Bronchial epithelial cell (primary cell): ENCODE measurements at regions not wholly inside any gene's neighbourhood (a gene's known extent, or its start where the extent isn't known, plus 50 kb on each side); places are given as distances from the start of the nearest gene placed in this dataset.

Experiments used
- DNase-seq: peaks from one replicate; pipeline ENCODE4 v3.0.0-alpha.2; 2010; ENCODE audit warnings: low read depth
- FAIRE-seq: peaks from 2 replicates; lab custom pipeline; 2011; peaks lifted over from hg19 to GRCh38; lab: Jason Lieb, UNC
- H3K27me3 ChIP-seq: 2 replicates; pipeline ENCODE4 v1.5.1; 2011; ENCODE audit warnings: low read length; ENCODE audit not compliant: control insufficient read depth, insufficient read depth
- H3K36me3 ChIP-seq: 2 replicates; pipeline ENCODE4 v1.5.1; 2011; ENCODE audit warnings: low read length; ENCODE audit not compliant: control insufficient read depth, insufficient read depth
- H3K4me3 ChIP-seq: 2 replicates; pipeline ENCODE4 v1.5.1; 2011; ENCODE audit warnings: mild to moderate bottlenecking, low read depth, low read length, control low read depth
- CTCF ChIP-seq: IDR thresholded peaks from 2 replicates; pipeline ENCODE4 v1.5.1; 2011; ENCODE audit warnings: mild to moderate bottlenecking, moderate library complexity, low read length, control low read depth, inconsistent platforms; ENCODE audit not compliant: insufficient read depth, severe bottlenecking

GRCh38 chr10:44804661-44805060 is 106.5 kb upstream of the TMEM72 start:
- DNase-seq: no peak
- Histone ChIP-seq H3K4me3 (no peak overlapping the region), H3K36me3 (no peaks in the 10 kb centered on the region), H3K27me3 (peaks cover 2% of the 10 kb centered on the region)
- TF ChIP-seq CTCF: no peak
- FAIRE-seq: no peak

- DNase-seq (no peak), FAIRE-seq (no peak)
- TF ChIP-seq CTCF: no peak
- Histone ChIP-seq H3K4me3 (no peak overlapping the region), H3K27me3 (peaks cover 2% of the 10 kb centered on the region), H3K36me3 (no peaks in the 10 kb centered on the region)
These were observed 105.5 kb upstream of the TMEM72 start for GRCh38 chr10:44805466-44806210.

- DNase-seq (no peak), FAIRE-seq (no peak)
- H3K36me3 ChIP-seq: no peaks in the 10 kb centered on the region
- TF ChIP-seq CTCF: no peak
- no peak overlapping the region for H3K4me3 ChIP-seq
- peaks cover 2% of the 10 kb centered on the region for H3K27me3 ChIP-seq
These were observed 104.2 kb upstream of the TMEM72 start for GRCh38 chr10:44806950-44807349.

GRCh38 chr10:44807451-44807850 is 103.7 kb upstream of the TMEM72 start:
- no peak for TF ChIP-seq CTCF
- no peak for DNase-seq
- Histone ChIP-seq H3K4me3 (no peak overlapping the region), H3K27me3 (peaks cover 2% of the 10 kb centered on the region), H3K36me3 (no peaks in the 10 kb centered on the region)
- no peak for FAIRE-seq

- peaks cover 2% of the 10 kb centered on the region for H3K27me3 ChIP-seq
- no peak overlapping the region for H3K4me3 ChIP-seq
- H3K36me3 ChIP-seq: no peaks in the 10 kb centered on the region
- DNase-seq (peak; percentile 16), FAIRE-seq (no peak)
- TF ChIP-seq CTCF: peak; percentile 48
These were observed 101.5 kb upstream of the TMEM72 start for GRCh38 chr10:44809647-44810046.

- no peak for TF ChIP-seq CTCF
- H3K36me3 ChIP-seq: no peaks in the 10 kb centered on the region
- DNase-seq (no peak), FAIRE-seq (no peak)
- no peak overlapping the region for H3K4me3 ChIP-seq
- no peaks in the 10 kb centered on the region for H3K27me3 ChIP-seq
These were observed 100.1 kb upstream of the TMEM72 start for GRCh38 chr10:44811072-44811471.
